PC-3 (cell line): ENCODE measurements at regions not wholly inside any gene's neighbourhood (a gene's known extent, or its start where the extent isn't known, plus 50 kb on each side); places are given as distances from the start of the nearest gene placed in this dataset.

Source experiments
- CTCF ChIP-seq: fragments of 300-600 bp; sonication (generic); conservative IDR thresholded peaks from 2 replicates; pipeline ENCODE4 v1.5.1; 2017; ENCODE audit warnings: antibody characterized with exemption, low read depth, mild to moderate bottlenecking, low read length
- EZH2 ChIP-seq: fragments of 300-600 bp; sonication (generic); IDR thresholded peaks from one replicate; pipeline ENCODE4 v1.6.1; 2017; ENCODE audit warnings: antibody characterized with exemption, mild to moderate bottlenecking, low read length; ENCODE audit not compliant: unreplicated experiment

DNA sequence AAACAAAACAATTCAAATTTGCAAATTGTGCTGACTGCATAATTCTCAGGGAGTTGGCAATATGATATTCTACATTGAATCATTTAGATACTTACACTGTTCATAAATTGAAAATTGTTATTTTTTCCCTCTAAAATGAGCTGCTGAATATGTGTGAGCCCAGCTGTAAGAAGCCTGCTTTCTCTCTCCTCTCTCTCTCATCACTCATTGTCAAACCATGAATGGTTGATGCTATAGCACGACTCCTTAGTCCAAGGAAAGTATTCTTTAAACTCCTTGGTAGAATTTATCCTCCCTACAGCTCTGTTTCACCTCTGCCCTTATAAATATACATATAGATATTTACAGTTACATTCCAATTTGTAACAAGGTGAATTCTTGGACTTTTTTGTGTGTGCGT lies 116.4 kb upstream of the POU3F2 start:
- TF ChIP-seq CTCF (no peak), EZH2 (no peak)
